WTC11 (cell line): ENCODE measurements at regions not wholly inside any gene's neighbourhood (a gene's known extent, or its start where the extent isn't known, plus 50 kb on each side); places are given as distances from the start of the nearest gene placed in this dataset.

Source experiments
- ATAC-seq: fragments of 200-7000 bp; cut with Tn5 transposase; 2 replicates; pipeline ENCODE4 v1.10.0; 2021; ENCODE audit warnings: mild to moderate bottlenecking, moderate library complexity
- CTCF ChIA-PET: fragments of 300-600 bp; sonication (Branson Sonifier 250); formaldehyde crosslinking; loops from one replicate; lab custom pipeline; 2021; ENCODE audit warnings: antibody characterized with exemption; lab: Charles Lee
- POLR2A ChIA-PET: fragments of 350-600 bp; sonication (Branson Sonifier 250); formaldehyde crosslinking; loops from one replicate; lab custom pipeline; 2021; ENCODE audit warnings: antibody characterized with exemption; lab: Charles Lee
- DNase-seq: peaks from one replicate; pipeline ENCODE4 v3.0.0; 2021; ENCODE audit warnings: low spot score
- H3K27ac Mint-ChIP-seq: 2 replicates; pipeline ENCODE4 v1.8.0; 2021; ENCODE audit warnings: mixed read lengths
- H3K27me3 Mint-ChIP-seq: 2 replicates; pipeline ENCODE4 v1.8.0; 2021; ENCODE audit warnings: low read depth, mild to moderate bottlenecking, moderate library complexity, mixed read lengths
- H3K36me3 Mint-ChIP-seq: 2 replicates; pipeline ENCODE4 v1.8.0; 2021; ENCODE audit warnings: mixed read lengths
- H3K4me1 Mint-ChIP-seq: 2 replicates; pipeline ENCODE4 v1.8.0; 2022; ENCODE audit warnings: mixed read lengths
- H3K4me3 Mint-ChIP-seq: 2 replicates; pipeline ENCODE4 v1.8.0; 2021; ENCODE audit warnings: mild to moderate bottlenecking, moderate library complexity, mixed read lengths
- H3K9me3 Mint-ChIP-seq: 2 replicates; pipeline ENCODE4 v1.8.0; 2021; ENCODE audit warnings: mixed read lengths
- AFF4 ChIP-seq: sonication (generic); formaldehyde crosslinking; IDR thresholded peaks from 2 replicates; pipeline ENCODE4 v1.8.1; 2023; ENCODE audit warnings: mild to moderate bottlenecking, missing genetic modification reagents, borderline replicate concordance
- ARID4B ChIP-seq: sonication (generic); formaldehyde crosslinking; IDR thresholded peaks from 2 replicates; pipeline ENCODE4 v1.8.0; 2023; ENCODE audit warnings: missing genetic modification reagents, mild to moderate bottlenecking, borderline replicate concordance
- CTCF ChIP-seq: fragments of 200-600 bp; IDR thresholded peaks from 2 replicates; pipeline ENCODE4 v1.8.0; 2022; ENCODE audit warnings: antibody characterized with exemption
- E2F4 ChIP-seq: sonication (generic); formaldehyde crosslinking; IDR thresholded peaks from 2 replicates; pipeline ENCODE4 v1.8.1; 2022; ENCODE audit warnings: low read depth, mild to moderate bottlenecking, moderate library complexity, missing genetic modification reagents, borderline replicate concordance
- ESRRA ChIP-seq: sonication (generic); formaldehyde crosslinking; IDR thresholded peaks from 2 replicates; pipeline ENCODE4 v1.8.1; 2022; ENCODE audit warnings: mild to moderate bottlenecking, missing genetic modification reagents, borderline replicate concordance
- FOXK1 ChIP-seq: sonication (generic); formaldehyde crosslinking; IDR thresholded peaks from 2 replicates; pipeline ENCODE4 v1.8.0; 2022; ENCODE audit warnings: mild to moderate bottlenecking, moderate library complexity, missing genetic modification reagents
- GTF2I ChIP-seq: fragments of 250-450 bp; sonication (Bioruptor Pico); conservative IDR thresholded peaks from 2 replicates; pipeline ENCODE4 v1.4.0; 2021; ENCODE audit warnings: mild to moderate bottlenecking
- IRF1 ChIP-seq: sonication (generic); formaldehyde crosslinking; IDR thresholded peaks from 2 replicates; pipeline ENCODE4 v1.8.0; 2023; ENCODE audit warnings: missing genetic modification reagents
- MXD4 ChIP-seq: fragments of 250-450 bp; sonication (Bioruptor Pico); IDR thresholded peaks from 2 replicates; pipeline ENCODE4 v1.8.0; 2021; ENCODE audit warnings: mild to moderate bottlenecking, moderate library complexity, borderline replicate concordance
- PREB ChIP-seq: sonication (generic); formaldehyde crosslinking; IDR thresholded peaks from 2 replicates; pipeline ENCODE4 v1.8.1; 2022; ENCODE audit warnings: mild to moderate bottlenecking, missing genetic modification reagents, moderate library complexity, borderline replicate concordance
- SMAD4 ChIP-seq: sonication (generic); formaldehyde crosslinking; IDR thresholded peaks from 2 replicates; pipeline ENCODE4 v1.8.0; 2022; ENCODE audit warnings: mild to moderate bottlenecking, missing genetic modification reagents
- SOX15 ChIP-seq: fragments of 250-450 bp; sonication (Bioruptor Pico); IDR thresholded peaks from 2 replicates; pipeline ENCODE4 v1.9.0; 2021; ENCODE audit warnings: mild to moderate bottlenecking
- SP1 ChIP-seq: sonication (generic); formaldehyde crosslinking; conservative IDR thresholded peaks from 2 replicates; pipeline ENCODE4 v1.8.1; 2022; ENCODE audit warnings: missing genetic modification reagents
- STAT6 ChIP-seq: sonication (generic); formaldehyde crosslinking; conservative IDR thresholded peaks from 2 replicates; pipeline ENCODE4 v1.8.1; 2023; ENCODE audit warnings: mild to moderate bottlenecking, low read depth, missing genetic modification reagents, moderate library complexity
- ZBTB21 ChIP-seq: sonication (generic); formaldehyde crosslinking; IDR thresholded peaks from 2 replicates; pipeline ENCODE4 v1.8.1; 2023; ENCODE audit warnings: mild to moderate bottlenecking, missing genetic modification reagents, borderline replicate concordance
- ZMAT4 ChIP-seq: fragments of 250-450 bp; sonication (Bioruptor Pico); IDR thresholded peaks from 2 replicates; pipeline ENCODE4 v1.9.0; 2021; ENCODE audit warnings: mild to moderate bottlenecking
- ZNF317 ChIP-seq: sonication (generic); formaldehyde crosslinking; IDR thresholded peaks from 2 replicates; pipeline ENCODE4 v1.8.1; 2023; ENCODE audit warnings: low read depth, mild to moderate bottlenecking, moderate library complexity, missing genetic modification reagents, borderline replicate concordance
- ZNF396 ChIP-seq: fragments of 250-450 bp; sonication (Bioruptor Pico); IDR thresholded peaks from 2 replicates; pipeline ENCODE4 v1.8.0; 2021; ENCODE audit warnings: mild to moderate bottlenecking, moderate library complexity, borderline replicate concordance

- TF ChIP-seq CTCF, result no peak
- TF ChIP-seq PREB (CRISPR knock-in tag), result no peak
- TF ChIP-seq MXD4 (CRISPR knock-in tag), result no peak
- no peak for TF ChIP-seq SOX15 (CRISPR knock-in tag)
- TF ChIP-seq GTF2I (CRISPR knock-in tag), result no peak
- no peak for TF ChIP-seq ARID4B (CRISPR knock-in tag)
- no peak for TF ChIP-seq STAT6 (CRISPR knock-in tag)
- TF ChIP-seq E2F4, result no peak
- no peak for TF ChIP-seq ZNF317 (CRISPR knock-in tag)
- TF ChIP-seq SP1 (CRISPR knock-in tag), result no peak
- TF ChIP-seq SMAD4 (CRISPR knock-in tag), result no peak
Observed at GRCh38 chr6:105806486-105806920, 279.6 kb upstream of the PRDM1 start (continued).

- no peaks in the 10 kb centered on the region for H3K9me3 Mint-ChIP-seq
- POLR2A ChIA-PET, result no interaction called here
- no peak for DNase-seq
- no peak overlapping the region for H3K27ac Mint-ChIP-seq
- H3K4me1 Mint-ChIP-seq, result peaks cover 13% of the 10 kb centered on the region
- TF ChIP-seq FOXK1, result no peak
- TF ChIP-seq ZNF396 (CRISPR knock-in tag), result no peak
- no peak for TF ChIP-seq SP1 (CRISPR knock-in tag)
- no peak for TF ChIP-seq ZBTB21 (CRISPR knock-in tag)
- no peak for TF ChIP-seq IRF1
- no peak for TF ChIP-seq AFF4
- no peak for TF ChIP-seq ESRRA (CRISPR knock-in tag)
- no peak for TF ChIP-seq ZMAT4 (CRISPR knock-in tag)
- no peak for ATAC-seq
- H3K36me3 Mint-ChIP-seq, result no peaks in the 10 kb centered on the region
- CTCF ChIA-PET, result no interaction called here
- H3K4me3 Mint-ChIP-seq, result no peak overlapping the region
- no peaks in the 10 kb centered on the region; the same call in 1 of the 2 replicates for H3K27me3 Mint-ChIP-seq
Observed at GRCh38 chr6:105805501-105806023, 280.6 kb upstream of the PRDM1 start.
